Lower leg skin (tissue), 4 donors: ENCODE measurements at regions not wholly inside any gene's neighbourhood (a gene's known extent, or its start where the extent isn't known, plus 50 kb on each side); places are given as distances from the start of the nearest gene placed in this dataset.

Source experiments
- DNase-seq, 2 donors: peaks; one replicate each; pipeline ENCODE4 v3.0.0-alpha.2; 2019; ENCODE audit warnings: low spot score in 2 of 2
- H3K4me3 ChIP-seq: fragments of 200-600 bp; sonication (generic); 2 replicates; pipeline ENCODE4 v1.5.1; 2017; ENCODE audit warnings: mild to moderate bottlenecking, low read depth; ENCODE audit not compliant: poor library complexity, severe bottlenecking
- POLR2A ChIP-seq, 2 donors: fragments of 450-650 bp; IDR thresholded peaks; one replicate each; pipeline ENCODE4 v1.6.1; 2016 to 2017; ENCODE audit warnings: antibody characterized with exemption in 2 of 2, mild to moderate bottlenecking in 1 of 2, moderate library complexity in 1 of 2
- WGBS, 2 donors: methylation state at CpG; one replicate each; pipeline ENCODE4 v1.1.5; 2018; 5-methylcytosine and 5-hydroxymethylcytosine counted together
- intact Hi-C: fragments of 100-400 bp; cut with DNase I; formaldehyde crosslinking; loops from one replicate; pipeline ENCODE4 v1.15.0; 2023; ENCODE audit warnings: low total_unique reads
- microRNA counts, 2 donors: library from miRNA; unstranded; fragments of <30 nt; microRNA quantifications; one replicate each; lab custom pipeline; 2016
- microRNA-seq, 2 donors: library from miRNA; unstranded; fragments of <30 nt; microRNA quantifications; one replicate each; pipeline ENCODE4, GENCODE V29; 2016; ENCODE audit warnings: borderline replicate concordance in 2 of 2, borderline number of aligned reads in 1 of 2
- TF ChIP-seq, protein P1 (sequence below), 3 donors: fragments of 450-650 bp; IDR thresholded peaks; one replicate each; pipeline ENCODE4 v1.5.1; 2016; ENCODE audit warnings: antibody characterized with exemption in 3 of 3, mild to moderate bottlenecking in 3 of 3, moderate library complexity in 2 of 3

DNA sequence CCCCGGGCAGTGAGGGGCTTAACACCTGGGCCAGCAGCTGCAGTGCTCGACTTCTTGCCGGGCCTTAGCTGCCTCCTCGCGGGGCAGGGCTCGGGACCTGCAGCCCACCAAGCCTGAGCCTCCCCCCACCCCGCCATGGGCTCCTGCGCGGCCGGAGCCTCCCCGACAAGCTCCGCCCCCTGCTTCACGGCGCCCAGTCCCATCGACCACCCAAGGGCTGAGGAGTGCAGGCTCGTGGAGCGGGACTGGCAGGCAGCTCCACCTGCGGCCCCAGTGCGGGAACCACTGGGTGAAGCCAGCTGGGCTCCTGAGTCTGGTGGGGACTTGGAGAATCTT is 67.8 kb upstream of the NR5A2 start:
- WGBS, 2 donors = 95 to 96% methylated on average over 10 to 18 of the region's 19 CpGs
- DNase-seq = peak in 1 of 2 donors; percentile 75
- TF ChIP-seq POLR2A (IDR thresholded peaks at IDR 0.05) = no peak
- TF ChIP-seq, protein P1, sequence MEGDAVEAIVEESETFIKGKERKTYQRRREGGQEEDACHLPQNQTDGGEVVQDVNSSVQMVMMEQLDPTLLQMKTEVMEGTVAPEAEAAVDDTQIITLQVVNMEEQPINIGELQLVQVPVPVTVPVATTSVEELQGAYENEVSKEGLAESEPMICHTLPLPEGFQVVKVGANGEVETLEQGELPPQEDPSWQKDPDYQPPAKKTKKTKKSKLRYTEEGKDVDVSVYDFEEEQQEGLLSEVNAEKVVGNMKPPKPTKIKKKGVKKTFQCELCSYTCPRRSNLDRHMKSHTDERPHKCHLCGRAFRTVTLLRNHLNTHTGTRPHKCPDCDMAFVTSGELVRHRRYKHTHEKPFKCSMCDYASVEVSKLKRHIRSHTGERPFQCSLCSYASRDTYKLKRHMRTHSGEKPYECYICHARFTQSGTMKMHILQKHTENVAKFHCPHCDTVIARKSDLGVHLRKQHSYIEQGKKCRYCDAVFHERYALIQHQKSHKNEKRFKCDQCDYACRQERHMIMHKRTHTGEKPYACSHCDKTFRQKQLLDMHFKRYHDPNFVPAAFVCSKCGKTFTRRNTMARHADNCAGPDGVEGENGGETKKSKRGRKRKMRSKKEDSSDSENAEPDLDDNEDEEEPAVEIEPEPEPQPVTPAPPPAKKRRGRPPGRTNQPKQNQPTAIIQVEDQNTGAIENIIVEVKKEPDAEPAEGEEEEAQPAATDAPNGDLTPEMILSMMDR (IDR thresholded peaks at IDR 0.05) = no peak
- no peak overlapping the region for H3K4me3 ChIP-seq
- intact Hi-C loops = no loop called here

DNA sequence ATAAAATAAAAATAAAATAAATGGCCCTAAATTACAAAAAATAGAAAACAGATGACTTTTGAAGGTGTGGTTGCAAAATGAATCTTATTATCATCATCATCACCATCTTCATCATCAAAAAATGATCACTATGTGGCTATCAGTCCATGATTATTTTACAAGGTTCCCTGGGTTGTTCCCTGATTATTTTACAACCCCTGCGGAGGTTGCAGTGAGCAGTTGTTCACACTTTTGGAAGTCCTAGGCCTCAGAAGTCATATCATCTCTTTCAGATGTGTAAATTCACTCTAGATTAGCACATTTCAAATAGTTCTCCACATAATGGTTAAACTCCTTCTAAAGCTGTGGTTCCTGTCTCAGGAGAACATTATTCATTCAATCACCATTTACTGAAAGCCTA is 57.4 kb upstream of the NR5A2 start:
- WGBS, 2 donors = 69 to 79% methylated on average over 1 of the region's 1 CpG
- intact Hi-C loops = no loop called here
- TF ChIP-seq, protein P1 (IDR thresholded peaks at IDR 0.05) = no peak
- TF ChIP-seq POLR2A (IDR thresholded peaks at IDR 0.05) = no peak
- no peak overlapping the region for H3K4me3 ChIP-seq
- no peak for DNase-seq

DNA sequence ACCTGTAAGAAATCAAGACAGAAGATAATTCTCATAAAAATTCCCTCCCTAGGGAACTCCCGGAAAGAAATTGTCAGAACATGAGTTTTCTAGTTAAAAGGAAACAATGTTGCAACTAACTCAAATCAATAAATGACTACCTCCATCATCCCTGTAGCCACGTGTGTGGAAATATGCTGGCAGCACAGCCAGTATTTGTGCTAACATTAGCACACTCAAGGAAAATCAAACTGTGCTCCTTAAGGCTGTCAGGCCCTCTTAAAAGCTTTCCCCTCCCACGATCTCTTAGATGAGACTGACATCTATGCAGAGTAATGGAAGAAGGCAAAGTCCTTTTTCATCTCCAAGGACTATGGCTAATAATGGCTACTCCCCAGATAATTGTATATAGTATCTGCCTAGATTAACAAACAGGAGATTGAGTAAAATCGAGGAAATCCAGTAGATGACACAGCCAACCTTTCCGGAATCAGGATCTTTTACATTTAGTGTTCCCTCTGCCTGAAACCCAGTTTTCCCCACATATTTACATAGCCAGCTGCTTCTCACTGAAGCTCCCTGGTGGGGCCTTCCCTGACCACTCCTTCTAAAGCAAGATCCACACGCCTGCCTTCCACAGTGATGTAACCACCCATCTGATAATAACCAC is 50.9 kb upstream of the NR5A2 start:
- 50 to 54% methylated on average over 6 of the region's 6 CpGs for WGBS, 2 donors
- TF ChIP-seq, protein P1 (IDR thresholded peaks at IDR 0.05) = no peak
- no peak for TF ChIP-seq POLR2A (IDR thresholded peaks at IDR 0.05)
- H3K4me3 ChIP-seq = no peak overlapping the region
- intact Hi-C loops = no loop called here
- DNase-seq = no peak

MicroRNAs in the stretch of these regions (microRNA counts, 767-probe panel; counts per million panel counts)
- microRNA hsa-miR-181a-5p (lab: Ali Mortazavi, UCI) (13,020 to 15,334 counts per million in 2 donors), microRNA hsa-miR-181b-5p+hsa-miR-181d (lab: Ali Mortazavi, UCI) (0 to 358 counts per million in 2 donors)

Small RNA genes lying in the stretch of these regions (microRNA-seq; reads per million reads assigned to microRNA genes)
- gene MIR181A1 (193 to 224 reads per million in 2 donors), gene MIR181B1 (0.68 to 1.7 reads per million in 2 donors)
